CD14-positive monocyte (primary cell): ENCODE measurements at regions not wholly inside any gene's neighbourhood (a gene's known extent, or its start where the extent isn't known, plus 50 kb on each side); places are given as distances from the start of the nearest gene placed in this dataset.

Experiments
- DNase-seq, 3 donors: peaks; one replicate each; pipeline ENCODE4 v3.0.0-alpha.2; 2011 to 2022
- H2AFZ ChIP-seq: 2 replicates; pipeline ENCODE4 v1.6.0; 2012; ENCODE audit warnings: mild to moderate bottlenecking, low read depth, low read length, inconsistent platforms; ENCODE audit not compliant: insufficient read depth, poor library complexity, severe bottlenecking
- H3K27ac ChIP-seq, 2 donors: 1 replicate in 1 of 2; 2 replicates in 1 of 2; pipeline ENCODE4 v1.5.1; 2012 to 2013; ENCODE audit warnings: low read length in 2 of 2, control low read depth in 1 of 2, inconsistent platforms in 1 of 2, low read depth in 1 of 2, mild to moderate bottlenecking in 1 of 2
- H3K27me3 ChIP-seq, 2 donors: one replicate each; pipeline versions ENCODE4 v1.6.0 to v1.6.1; 2011 to 2013; ENCODE audit warnings: low read length in 2 of 2; ENCODE audit not compliant: control insufficient read depth in 2 of 2, insufficient read depth in 2 of 2
- H3K36me3 ChIP-seq, 2 donors: replicated peaks in 1 of 2; 1 replicate in 1 of 2; 2 replicates in 1 of 2; pipeline versions ENCODE4 v1.5.1 to v1.6.1; 2012 to 2013; ENCODE audit warnings: low read length in 2 of 2, control low read depth in 1 of 2, inconsistent platforms in 1 of 2, mild to moderate bottlenecking in 1 of 2; ENCODE audit not compliant: insufficient read depth in 2 of 2, control insufficient read depth in 1 of 2
- H3K4me1 ChIP-seq, 2 donors: 1 replicate in 1 of 2; 2 replicates in 1 of 2; pipeline versions ENCODE4 v1.5.1 to v1.6.1; 2012 to 2013; ENCODE audit warnings: low read length in 2 of 2, control low read depth in 1 of 2, inconsistent platforms in 1 of 2, mild to moderate bottlenecking in 1 of 2, moderate library complexity in 1 of 2; ENCODE audit not compliant: insufficient read depth in 2 of 2, control insufficient read depth in 1 of 2
- H3K4me2 ChIP-seq: replicated peaks from 2 replicates; pipeline ENCODE3; 2012; ENCODE audit warnings: low read length, moderate library complexity, mild to moderate bottlenecking; ENCODE audit not compliant: poor library complexity, severe bottlenecking; ENCODE audit errors: extremely low read depth
- H3K4me3 ChIP-seq, 3 experiments: fragments of 200-600 bp in 1 of 3; sonication (generic) in 1 of 3; replicated peaks in 1 of 3; 1 replicate in 2 of 3; 2 replicates in 1 of 3; pipeline ENCODE4 v1.5.1; 2011 to 2013; ENCODE audit warnings: low read length in 3 of 3, mild to moderate bottlenecking in 3 of 3, control low read depth in 2 of 3, low read depth in 2 of 3, inconsistent platforms in 1 of 3, moderate library complexity in 1 of 3
- H3K79me2 ChIP-seq: 2 replicates; pipeline ENCODE4 v1.6.0; 2012; ENCODE audit warnings: mild to moderate bottlenecking, control low read depth, inconsistent platforms, low read length, moderate library complexity; ENCODE audit not compliant: insufficient read depth
- H3K9ac ChIP-seq: 2 replicates; pipeline ENCODE4 v1.6.0; 2017; ENCODE audit warnings: low read length, mild to moderate bottlenecking; ENCODE audit not compliant: insufficient read depth, poor library complexity, severe bottlenecking
- H3K9me3 ChIP-seq, 2 donors: replicated peaks in 1 of 2; 1 replicate in 1 of 2; 2 replicates in 1 of 2; pipeline versions ENCODE4 v1.5.1 to v1.6.1; 2012 to 2013; ENCODE audit warnings: low read length in 2 of 2, control low read depth in 1 of 2; ENCODE audit not compliant: control insufficient read depth in 1 of 2, insufficient read depth in 1 of 2
- H4K20me1 ChIP-seq: 2 replicates; pipeline ENCODE4 v1.6.0; 2012; ENCODE audit warnings: mild to moderate bottlenecking, low read length, control low read depth, moderate library complexity; ENCODE audit not compliant: insufficient read depth
- H3K27ac Mint-ChIP-seq, 7 donors: one replicate each; pipeline ENCODE4 v1.8.0; 2020; ENCODE audit warnings: mild to moderate bottlenecking in 7 of 7, mixed read lengths in 7 of 7, moderate library complexity in 6 of 7, inconsistent platforms in 2 of 7
- H3K27me3 Mint-ChIP-seq, 3 donors: one replicate each; pipeline ENCODE4 v1.8.0; 2021 to 2022; ENCODE audit warnings: low read depth in 3 of 3, mild to moderate bottlenecking in 3 of 3, mixed read lengths in 3 of 3, moderate library complexity in 3 of 3, inconsistent platforms in 1 of 3
- H3K36me3 Mint-ChIP-seq, 2 donors: one replicate each; pipeline ENCODE4 v1.8.0; 2020; ENCODE audit warnings: mixed read lengths in 2 of 2, inconsistent platforms in 1 of 2, mild to moderate bottlenecking in 1 of 2
- H3K4me1 Mint-ChIP-seq: one replicate; pipeline ENCODE4 v1.8.0; 2020; ENCODE audit warnings: mild to moderate bottlenecking, mixed read lengths
- H3K4me3 Mint-ChIP-seq, 2 donors: one replicate each; pipeline ENCODE4 v1.8.0; 2020; ENCODE audit warnings: mild to moderate bottlenecking in 2 of 2, mixed read lengths in 2 of 2, moderate library complexity in 1 of 2
- H3K9me3 Mint-ChIP-seq, 7 donors: one replicate each; pipeline ENCODE4 v1.8.0; 2020 to 2022; ENCODE audit warnings: mixed read lengths in 7 of 7, mild to moderate bottlenecking in 6 of 7, moderate library complexity in 6 of 7, inconsistent platforms in 2 of 7
- WGBS: methylation state at CpG from one replicate; pipeline ENCODE4 v1.1.5; 2013; ENCODE audit warnings: missing lambda C conversion rate; ENCODE audit not compliant: insufficient coverage; 5-methylcytosine and 5-hydroxymethylcytosine counted together
- intact Hi-C, 2 donors: fragments of 100-400 bp; cut with micrococcal nuclease; formaldehyde crosslinking; loops; one replicate each; pipeline versions ENCODE4 v1.15.0 to v1.15.1; 2023
- TF ChIP-seq, protein P1 (sequence below): fragments of 200-600 bp; IDR thresholded peaks from one replicate; pipeline ENCODE4 v1.8.0; 2022; ENCODE audit warnings: antibody characterized with exemption, mild to moderate bottlenecking

DNA sequence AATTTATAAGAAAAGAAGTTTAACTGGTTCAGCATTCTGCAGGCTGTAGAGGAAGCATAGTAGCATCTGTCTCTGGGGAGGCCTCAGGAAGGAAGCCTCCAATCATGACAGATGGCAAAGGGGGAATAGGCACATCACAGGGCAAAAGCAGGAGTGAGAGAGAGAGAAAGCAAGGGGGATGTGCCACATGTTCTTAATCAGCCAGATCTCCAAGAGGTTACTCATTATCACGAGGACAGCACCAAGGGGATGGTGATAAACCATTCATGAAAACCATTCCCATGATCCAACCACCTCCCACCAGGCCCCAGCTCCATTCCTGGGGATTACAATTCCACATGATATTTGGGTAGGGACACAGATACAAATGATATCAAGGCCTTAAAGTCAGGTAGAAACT is 217.5 kb upstream of the TCF21 start:
- H3K4me1 Mint-ChIP-seq: no peaks in the 10 kb centered on the region
- DNase-seq: no peak
- Histone ChIP-seq H3K4me3 (no peak overlapping the region), H3K9ac (no peak overlapping the region), H3K27me3 (no peaks in the 10 kb centered on the region), H2AFZ (no peak overlapping the region), H3K9me3 (no peaks in the 10 kb centered on the region), H3K27ac (no peak overlapping the region), H3K36me3 (no peaks in the 10 kb centered on the region), H3K4me1 (no peaks in the 10 kb centered on the region), H3K79me2 (no peaks in the 10 kb centered on the region), H4K20me1 (no peaks in the 10 kb centered on the region), H3K4me2 (no peak overlapping the region)
- no CpG with 5 or more reads among the region's 1 CpG for WGBS
- H3K27me3 Mint-ChIP-seq: peaks cover 0 to 2% (median 2%) of the 10 kb centered on the region in 3 donors
- TF ChIP-seq, protein P1, sequence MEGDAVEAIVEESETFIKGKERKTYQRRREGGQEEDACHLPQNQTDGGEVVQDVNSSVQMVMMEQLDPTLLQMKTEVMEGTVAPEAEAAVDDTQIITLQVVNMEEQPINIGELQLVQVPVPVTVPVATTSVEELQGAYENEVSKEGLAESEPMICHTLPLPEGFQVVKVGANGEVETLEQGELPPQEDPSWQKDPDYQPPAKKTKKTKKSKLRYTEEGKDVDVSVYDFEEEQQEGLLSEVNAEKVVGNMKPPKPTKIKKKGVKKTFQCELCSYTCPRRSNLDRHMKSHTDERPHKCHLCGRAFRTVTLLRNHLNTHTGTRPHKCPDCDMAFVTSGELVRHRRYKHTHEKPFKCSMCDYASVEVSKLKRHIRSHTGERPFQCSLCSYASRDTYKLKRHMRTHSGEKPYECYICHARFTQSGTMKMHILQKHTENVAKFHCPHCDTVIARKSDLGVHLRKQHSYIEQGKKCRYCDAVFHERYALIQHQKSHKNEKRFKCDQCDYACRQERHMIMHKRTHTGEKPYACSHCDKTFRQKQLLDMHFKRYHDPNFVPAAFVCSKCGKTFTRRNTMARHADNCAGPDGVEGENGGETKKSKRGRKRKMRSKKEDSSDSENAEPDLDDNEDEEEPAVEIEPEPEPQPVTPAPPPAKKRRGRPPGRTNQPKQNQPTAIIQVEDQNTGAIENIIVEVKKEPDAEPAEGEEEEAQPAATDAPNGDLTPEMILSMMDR: no peak
- no peak overlapping the region for H3K4me3 Mint-ChIP-seq
- intact Hi-C loops: no loop called here
- H3K36me3 Mint-ChIP-seq: no peaks in the 10 kb centered on the region
- H3K9me3 Mint-ChIP-seq: peaks cover 0 to 6% (median 0%) of the 10 kb centered on the region in 7 donors
- H3K27ac Mint-ChIP-seq: no peak overlapping the region

GRCh38 chr6:133673056-133673455 is 215.9 kb upstream of the TCF21 start:
- no peak overlapping the region for H3K4me3 ChIP-seq
- H3K27ac ChIP-seq: no peak overlapping the region
- no peaks in the 10 kb centered on the region for H3K4me1 ChIP-seq
- Mint-ChIP-seq H3K27me3 (peaks cover 0 to 2% (median 2%) of the 10 kb centered on the region in 3 donors), H3K9me3 (peaks cover 0 to 2% (median 0%) of the 10 kb centered on the region in 7 donors), H3K4me3 (no peak overlapping the region), H3K27ac (no peak overlapping the region), H3K4me1 (no peaks in the 10 kb centered on the region), H3K36me3 (no peaks in the 10 kb centered on the region)
- H3K79me2 ChIP-seq: no peaks in the 10 kb centered on the region
- WGBS: no CpG with 5 or more reads among the region's 3 CpGs
- intact Hi-C loops: no loop called here
- no peak overlapping the region for H2AFZ ChIP-seq
- no peaks in the 10 kb centered on the region for H3K36me3 ChIP-seq
- DNase-seq: no peak
- H4K20me1 ChIP-seq: no peaks in the 10 kb centered on the region
- H3K9ac ChIP-seq: no peak overlapping the region
- no peaks in the 10 kb centered on the region for H3K9me3 ChIP-seq
- TF ChIP-seq, protein P1: no peak
- no peaks in the 10 kb centered on the region for H3K27me3 ChIP-seq
- H3K4me2 ChIP-seq: no peak overlapping the region
